GM10266 (cell line): ENCODE measurements at regions not wholly inside any gene's neighbourhood (a gene's known extent, or its start where the extent isn't known, plus 50 kb on each side); places are given as distances from the start of the nearest gene placed in this dataset.
A peak's percentile ranks its signal among the peaks of the same experiment; 100 is the strongest.
"Not testable (repeated sequence)": the region's sequence is repeated elsewhere in the genome, so short reads cannot be mapped to it uniquely, and the experiment has no call there.

ENCODE experiments used
- DNase-seq: peaks from one replicate; pipeline ENCODE4 v3.0.0; 2012; ENCODE audit errors: extremely low spot score
- TF ChIP-seq, protein P1 (sequence below): IDR thresholded peaks from 2 replicates; pipeline ENCODE4 v1.5.1; 2012; ENCODE audit warnings: mild to moderate bottlenecking, low read depth; ENCODE audit not compliant: control insufficient read depth, insufficient read depth; ENCODE audit errors: missing control alignments

DNA sequence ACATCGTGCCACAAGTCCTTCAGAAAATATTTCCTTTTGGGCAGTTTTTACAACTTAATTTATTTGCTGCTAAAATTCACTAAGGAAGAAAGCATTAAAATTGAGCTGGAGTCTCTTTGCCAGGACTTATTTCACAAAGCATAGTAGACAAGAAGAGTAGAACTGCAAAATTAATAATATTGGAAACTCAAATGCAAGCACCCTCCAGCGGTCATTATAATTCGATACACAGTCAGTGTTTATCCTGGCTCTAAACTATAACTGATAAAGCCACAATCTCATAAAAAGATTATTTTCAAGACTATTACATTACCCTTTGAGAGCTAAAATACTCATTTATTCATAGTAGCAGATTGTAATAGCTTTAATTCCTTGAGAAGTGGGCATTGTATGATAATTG is 655.4 kb downstream of the RWDD3 start:
- DNase-seq: no peak
- TF ChIP-seq, protein P1, sequence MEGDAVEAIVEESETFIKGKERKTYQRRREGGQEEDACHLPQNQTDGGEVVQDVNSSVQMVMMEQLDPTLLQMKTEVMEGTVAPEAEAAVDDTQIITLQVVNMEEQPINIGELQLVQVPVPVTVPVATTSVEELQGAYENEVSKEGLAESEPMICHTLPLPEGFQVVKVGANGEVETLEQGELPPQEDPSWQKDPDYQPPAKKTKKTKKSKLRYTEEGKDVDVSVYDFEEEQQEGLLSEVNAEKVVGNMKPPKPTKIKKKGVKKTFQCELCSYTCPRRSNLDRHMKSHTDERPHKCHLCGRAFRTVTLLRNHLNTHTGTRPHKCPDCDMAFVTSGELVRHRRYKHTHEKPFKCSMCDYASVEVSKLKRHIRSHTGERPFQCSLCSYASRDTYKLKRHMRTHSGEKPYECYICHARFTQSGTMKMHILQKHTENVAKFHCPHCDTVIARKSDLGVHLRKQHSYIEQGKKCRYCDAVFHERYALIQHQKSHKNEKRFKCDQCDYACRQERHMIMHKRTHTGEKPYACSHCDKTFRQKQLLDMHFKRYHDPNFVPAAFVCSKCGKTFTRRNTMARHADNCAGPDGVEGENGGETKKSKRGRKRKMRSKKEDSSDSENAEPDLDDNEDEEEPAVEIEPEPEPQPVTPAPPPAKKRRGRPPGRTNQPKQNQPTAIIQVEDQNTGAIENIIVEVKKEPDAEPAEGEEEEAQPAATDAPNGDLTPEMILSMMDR: no peak

DNA sequence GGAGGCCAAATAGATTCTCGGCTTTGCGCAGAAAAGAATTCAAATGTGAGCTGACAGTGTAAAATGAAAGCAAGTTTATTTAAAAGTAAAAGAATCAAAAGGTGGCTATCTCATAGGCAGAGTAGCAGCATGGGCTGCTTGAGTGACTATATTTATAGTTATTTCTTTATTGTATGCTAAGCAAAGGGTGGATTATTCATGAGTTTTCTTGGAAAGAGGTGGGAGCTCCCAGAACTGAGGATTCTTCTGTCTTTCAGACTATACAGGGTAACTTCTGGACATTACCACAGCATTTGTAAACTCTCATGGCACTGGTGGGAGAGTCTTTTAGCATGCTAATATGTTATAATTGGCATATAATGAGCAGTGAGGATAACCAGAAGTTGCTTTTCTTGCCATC is 659.9 kb downstream of the RWDD3 start:
- TF ChIP-seq, protein P1: no peak

DNA sequence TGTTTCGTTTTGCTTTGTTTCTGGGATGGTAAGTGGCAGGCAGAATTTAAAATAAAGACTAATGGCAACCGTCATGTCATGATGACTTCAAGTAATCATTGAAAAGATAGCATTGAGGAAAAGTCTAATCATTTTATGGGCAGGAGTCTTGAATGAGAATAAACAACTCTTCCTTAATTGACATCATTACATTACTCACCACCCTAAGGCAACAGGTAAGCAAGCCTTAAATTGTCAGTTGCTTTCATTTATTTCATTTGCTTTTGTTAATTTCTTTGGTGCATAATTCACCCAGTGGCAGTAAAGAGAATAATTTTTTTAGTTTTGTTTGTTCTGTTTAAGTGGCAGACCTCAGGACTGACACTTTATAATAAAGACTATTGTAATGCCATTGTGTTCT is 669.0 kb downstream of the RWDD3 start:
- TF ChIP-seq, protein P1: no peak
- no peak for DNase-seq

More for the DNA sequence above, 659.9 kb downstream of the RWDD3 start:
- no peak for DNase-seq

DNA sequence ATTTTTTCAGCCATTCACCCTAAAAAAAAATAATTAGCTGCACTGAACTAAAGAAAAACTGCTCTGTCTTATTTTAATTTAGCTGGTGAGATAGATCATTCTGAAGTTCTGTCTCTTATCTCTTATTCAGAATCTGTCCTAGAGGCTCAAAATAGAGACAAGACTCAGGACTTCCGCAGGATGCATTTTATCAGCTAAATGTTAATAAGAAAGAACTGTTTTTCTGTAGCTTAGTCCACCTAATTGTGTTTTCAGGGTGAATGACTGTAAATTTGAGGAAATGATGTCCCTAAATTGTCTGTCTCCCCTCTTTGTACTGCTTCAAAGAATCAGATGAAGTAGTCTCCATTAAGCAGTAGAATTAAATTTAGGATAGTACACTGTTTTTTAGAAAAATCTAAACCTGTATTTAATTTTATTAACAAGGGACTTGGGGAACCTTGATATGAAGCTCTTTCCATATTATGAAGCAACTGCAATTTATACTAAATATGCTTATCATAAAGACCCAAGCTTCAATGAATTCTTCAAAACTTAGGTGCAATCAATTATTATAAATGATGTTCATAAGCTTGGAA is 671.9 kb downstream of the RWDD3 start:
- TF ChIP-seq, protein P1: no peak
- DNase-seq: no peak

DNA sequence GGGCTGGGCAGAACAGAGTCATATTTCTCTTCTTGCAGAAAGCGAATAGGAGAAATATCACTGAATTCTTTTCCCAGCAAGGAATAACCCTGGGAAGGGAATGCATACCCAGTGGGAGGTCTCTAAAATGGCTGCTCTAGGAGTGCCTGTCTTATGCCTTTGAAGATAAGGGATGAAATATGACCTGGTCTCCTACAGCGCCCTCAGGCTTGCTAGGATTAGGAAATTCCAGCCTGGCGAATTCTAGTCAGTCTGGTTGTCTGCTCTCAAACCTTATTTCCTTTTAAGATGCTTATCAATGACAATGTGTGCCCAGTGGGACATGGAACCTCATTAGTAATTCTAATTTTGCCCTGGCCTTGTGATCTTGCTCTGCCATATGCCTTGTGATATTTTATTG is 677.7 kb downstream of the RWDD3 start:
- DNase-seq: not testable (repeated sequence)

DNA sequence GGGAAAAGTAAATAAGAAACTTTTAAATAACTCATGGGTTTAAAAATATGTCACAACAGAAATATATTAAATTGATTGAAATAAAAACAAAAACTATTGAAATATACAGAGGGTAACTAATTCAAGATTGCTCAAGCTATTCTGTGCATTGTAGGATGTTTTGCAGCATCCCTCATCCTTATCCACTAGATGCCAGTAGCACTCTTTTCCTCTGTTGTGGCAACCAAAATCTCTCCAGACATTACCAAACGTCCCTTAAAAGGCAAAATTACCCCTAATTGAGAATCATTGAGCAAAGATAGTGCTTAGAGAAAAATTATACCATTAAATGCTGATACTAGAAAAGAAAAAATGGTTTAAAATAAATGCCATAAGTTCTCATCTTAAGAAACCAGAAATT is 682.6 kb downstream of the RWDD3 start:
- DNase-seq: no peak

DNA sequence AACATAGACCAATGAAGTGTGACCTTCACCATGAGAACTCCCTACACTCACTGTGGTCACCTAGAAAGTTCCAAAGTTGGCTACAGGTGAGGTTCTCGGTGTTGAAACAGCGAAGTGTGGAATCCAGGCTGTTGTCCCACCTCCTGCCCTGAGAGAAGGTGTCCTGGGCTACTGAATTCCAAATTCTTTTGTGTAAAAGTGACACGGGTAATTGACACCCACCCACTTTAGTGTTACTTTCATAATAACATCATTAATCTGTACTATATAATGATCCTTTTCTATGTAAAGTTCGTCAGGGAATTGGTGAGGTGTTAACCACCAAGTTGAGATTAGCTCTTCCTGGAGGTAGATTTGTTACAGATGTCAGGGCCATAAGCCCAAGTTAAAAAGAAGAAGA is 690.7 kb downstream of the RWDD3 start:
- TF ChIP-seq, protein P1: no peak
- no peak for DNase-seq

More for the DNA sequence above, 682.6 kb downstream of the RWDD3 start:
- TF ChIP-seq, protein P1: peak; percentile 6

DNA sequence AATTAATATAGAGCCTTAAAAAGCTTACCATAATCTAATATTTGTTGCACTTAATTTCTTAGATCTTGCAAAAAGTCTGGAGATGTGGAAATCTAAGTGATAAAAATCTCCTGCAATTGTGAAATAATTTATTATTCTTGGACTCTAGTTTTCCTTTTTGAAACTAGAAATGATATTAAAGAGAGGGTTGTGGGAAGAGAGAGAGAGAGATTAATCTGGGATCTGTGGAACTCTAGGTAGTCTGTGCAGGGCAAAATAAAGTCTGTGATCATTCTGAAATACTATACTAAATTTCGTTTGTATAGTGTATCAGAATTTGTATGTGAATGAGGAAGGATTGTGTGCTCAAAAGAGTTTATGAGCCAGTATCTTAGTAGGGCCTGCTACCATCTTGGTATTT is 692.3 kb downstream of the RWDD3 start:
- DNase-seq: no peak
- TF ChIP-seq, protein P1: no peak
